KG1 (cell line): ENCODE measurements at regions not wholly inside any gene's neighbourhood (a gene's known extent, or its start where the extent isn't known, plus 50 kb on each side); places are given as distances from the start of the nearest gene placed in this dataset.
"Not testable (repeated sequence)": the region's sequence is repeated elsewhere in the genome, so short reads cannot be mapped to it uniquely, and the experiment has no call there.

Experiments
- DNase-seq: peaks from one replicate; lab custom pipeline; 2025; lab: John Stamatoyannopoulos, UW

DNA sequence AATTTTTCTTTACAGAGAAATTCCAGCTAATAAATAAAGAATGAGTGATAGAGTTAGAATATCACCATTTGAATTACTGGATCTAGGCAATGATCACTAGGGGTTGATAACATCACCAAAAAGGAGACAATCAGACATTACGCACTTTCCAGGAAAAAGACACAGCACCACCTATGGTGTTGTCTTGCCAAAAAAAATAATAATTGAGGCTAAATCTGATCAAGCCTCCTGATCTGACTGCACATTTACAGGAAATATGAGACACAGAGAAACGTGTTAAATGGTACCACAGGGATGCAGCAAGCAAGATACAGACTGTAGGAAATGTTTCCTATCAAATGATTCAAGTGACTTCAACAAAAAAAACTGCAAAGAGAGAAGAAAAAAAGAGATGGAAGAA, 92.8 kb downstream of the EOMES start:
- DNase-seq: no peak

DNA sequence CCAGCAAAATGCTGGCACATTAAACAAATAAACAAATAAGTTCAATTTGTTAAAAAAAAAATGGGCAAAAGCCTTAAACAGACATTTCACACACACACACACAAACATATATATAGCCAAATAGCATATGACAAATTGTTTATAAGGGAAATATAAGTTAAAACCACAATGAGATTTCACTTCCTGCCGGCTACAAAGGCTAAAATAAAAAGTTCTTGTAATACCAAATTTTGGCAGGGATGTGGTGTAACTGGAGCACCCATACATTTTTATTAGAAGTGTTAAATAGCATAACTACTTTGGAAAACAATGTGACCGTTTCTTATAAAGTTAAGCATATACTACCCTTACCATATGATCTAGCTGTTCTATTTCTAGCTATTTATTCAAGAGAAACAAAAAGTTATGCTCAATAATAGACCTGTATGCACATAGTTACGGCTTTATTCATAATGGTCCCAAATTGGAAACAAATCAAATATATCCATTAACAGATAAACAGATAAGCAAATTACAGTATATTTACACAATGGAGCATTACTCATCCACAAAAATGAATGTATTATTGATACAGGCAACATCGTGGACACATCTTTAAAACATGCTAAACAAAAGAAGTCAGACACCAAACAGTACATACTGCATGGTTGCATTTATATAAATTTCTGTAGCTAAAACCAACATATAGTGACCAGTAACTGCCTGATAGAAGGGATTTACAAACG, 93.9 kb downstream of the EOMES start:
- DNase-seq: no peak

DNA sequence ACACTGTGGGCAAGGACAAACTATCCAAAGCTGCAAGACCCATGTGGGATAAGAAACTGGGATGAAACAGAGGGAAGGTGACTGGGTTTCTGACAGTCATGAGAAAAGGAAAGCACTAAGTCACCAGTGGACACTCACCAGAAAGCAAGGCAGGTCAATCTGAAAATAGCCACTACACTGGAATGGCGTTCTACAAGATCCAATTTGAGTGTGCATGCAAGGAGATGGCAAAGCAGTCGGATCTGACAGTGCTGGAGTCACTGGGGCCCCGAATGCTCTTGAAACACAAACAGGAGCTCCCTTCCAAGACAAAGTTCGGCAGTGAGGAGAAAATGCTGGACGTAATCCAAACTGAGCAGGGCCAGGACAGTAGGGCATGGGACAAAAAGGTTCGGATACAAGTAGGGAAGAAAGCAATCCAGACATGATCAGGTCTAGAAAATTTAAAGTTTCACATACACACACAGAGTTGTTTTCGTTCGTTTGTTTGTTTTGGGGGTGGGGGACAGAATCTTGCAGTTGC, 95.5 kb downstream of the EOMES start:
- no peak for DNase-seq

DNA sequence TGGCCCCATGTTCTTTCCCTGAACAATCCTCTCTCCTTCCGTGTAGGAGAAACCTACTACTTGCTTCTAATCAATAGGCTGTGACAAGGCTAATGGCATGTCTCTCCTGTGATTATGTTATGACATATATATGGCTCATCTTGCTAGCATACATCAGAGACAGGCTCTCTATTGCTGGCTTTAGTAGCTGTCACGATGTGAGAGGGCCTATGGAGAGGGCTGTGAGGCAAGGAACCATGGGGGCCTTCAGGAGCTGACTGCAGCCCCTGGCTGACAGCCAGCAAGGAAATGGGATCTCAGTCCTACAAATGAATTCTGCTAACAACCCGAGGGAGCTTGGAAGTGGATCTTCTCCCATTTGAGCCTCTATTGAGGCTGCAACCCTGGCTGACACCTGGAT, 96.3 kb downstream of the EOMES start:
- DNase-seq: no peak

GRCh38 chr3:27623085-27623753, 98.9 kb downstream of the EOMES start:
- DNase-seq: no peak

DNA sequence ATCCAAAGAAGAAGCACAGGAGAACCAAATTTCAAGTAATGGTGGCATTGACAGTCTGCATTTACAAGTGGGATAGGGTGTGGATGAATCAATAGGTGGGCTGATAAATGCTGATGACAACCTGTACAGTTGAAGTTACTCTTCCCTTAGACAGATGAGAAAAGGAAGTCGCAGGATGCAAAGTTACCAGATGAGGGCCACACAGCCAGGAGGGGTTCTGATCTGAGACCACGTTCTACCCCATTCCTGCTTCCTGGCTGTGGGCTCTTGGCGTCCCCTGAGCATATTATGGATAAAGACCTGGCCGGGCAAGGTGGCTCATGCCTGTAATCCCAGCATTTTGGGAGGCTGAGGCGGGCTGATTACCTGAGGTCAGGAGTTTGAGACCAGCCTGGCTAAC, 104.6 kb downstream of the EOMES start:
- DNase-seq: no peak

GRCh38 chr3:27616031-27616430, 106.1 kb downstream of the EOMES start:
- DNase-seq: no peak

- DNase-seq: no peak
These were observed 106.6 kb downstream of the EOMES start for GRCh38 chr3:27615555-27615954.

GRCh38 chr3:27614592-27614991, 107.5 kb downstream of the EOMES start:
- no peak for DNase-seq

GRCh38 chr3:27613846-27614500, 108.2 kb downstream of the EOMES start:
- no peak for DNase-seq

DNA sequence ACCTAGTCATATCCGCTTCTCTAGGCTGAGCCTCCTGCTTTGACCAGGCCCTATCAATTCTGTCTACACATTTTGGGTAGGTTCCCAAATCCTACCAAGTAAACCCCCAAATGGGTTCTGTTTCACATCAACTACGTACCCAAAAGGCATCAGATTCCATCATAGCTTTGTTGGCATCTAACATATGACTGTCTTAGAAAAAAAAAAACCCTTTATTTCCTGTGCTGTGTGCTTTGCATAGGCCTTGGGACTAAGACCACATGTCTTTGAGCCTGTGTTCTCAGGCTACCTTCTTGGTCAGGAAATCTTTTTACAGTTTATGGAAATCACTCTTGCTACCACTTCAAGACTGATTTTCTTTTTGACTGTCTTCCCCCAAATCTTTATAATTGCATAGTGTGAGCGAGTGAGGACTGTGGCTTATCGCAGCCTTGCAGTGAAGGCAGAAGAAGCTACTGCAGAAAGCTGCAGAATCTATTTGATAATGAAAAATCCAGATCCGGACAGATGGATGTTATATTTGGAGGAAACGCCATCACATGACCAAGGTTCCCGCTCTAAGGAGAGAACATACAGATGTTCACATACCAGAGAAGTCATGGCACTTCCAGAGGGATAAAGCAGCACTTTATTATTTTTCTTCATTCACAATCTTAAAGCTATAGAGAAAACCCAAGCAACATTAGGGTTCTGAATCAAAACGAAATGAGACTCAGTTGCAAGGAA, 111.2 kb downstream of the EOMES start:
- DNase-seq: no peak

DNA sequence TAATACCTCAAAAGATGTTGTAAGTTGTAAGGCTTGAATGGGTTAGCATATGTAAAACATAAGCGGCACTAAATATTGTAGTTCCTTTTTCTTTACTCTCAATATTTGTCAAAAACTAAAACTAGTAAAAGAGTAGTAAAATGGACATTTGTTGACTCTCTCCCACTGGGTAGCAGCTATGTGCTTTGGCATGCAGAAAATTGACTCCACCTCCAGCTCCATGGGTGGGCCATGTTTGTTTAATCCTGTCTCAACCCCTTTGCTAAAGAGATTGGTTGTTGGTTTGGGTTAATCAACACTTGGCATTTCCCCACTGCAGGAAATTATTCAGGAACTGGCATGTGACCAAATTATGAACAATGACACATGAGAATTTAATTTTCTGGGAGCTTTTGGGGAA, 114.8 kb downstream of the EOMES start:
- no peak for DNase-seq

DNA sequence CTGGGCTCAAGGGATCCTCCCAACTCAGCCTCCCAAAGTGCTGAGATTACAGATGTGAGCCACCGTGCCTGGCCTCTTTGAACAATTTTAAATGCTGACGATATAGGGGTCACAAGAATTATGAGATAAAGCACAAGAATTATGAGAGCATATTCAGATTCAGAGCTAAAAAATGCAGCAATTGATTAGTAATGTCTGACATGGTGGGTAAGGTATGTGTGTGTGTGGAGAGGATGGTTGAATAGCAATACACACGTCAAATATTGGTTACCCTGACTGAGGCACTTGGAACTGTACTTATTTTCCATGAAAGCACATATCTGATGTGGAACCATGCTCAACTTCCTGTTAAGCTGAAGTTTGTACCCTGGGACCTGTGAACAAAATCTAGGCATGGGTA, 115.6 kb downstream of the EOMES start:
- DNase-seq: no peak

GRCh38 chr3:27601311-27601710, 117.1 kb upstream of the SLC4A7 start:
- not testable (repeated sequence) for DNase-seq

GRCh38 chr3:27599741-27600140, 115.6 kb upstream of the SLC4A7 start:
- not testable (repeated sequence) for DNase-seq

DNA sequence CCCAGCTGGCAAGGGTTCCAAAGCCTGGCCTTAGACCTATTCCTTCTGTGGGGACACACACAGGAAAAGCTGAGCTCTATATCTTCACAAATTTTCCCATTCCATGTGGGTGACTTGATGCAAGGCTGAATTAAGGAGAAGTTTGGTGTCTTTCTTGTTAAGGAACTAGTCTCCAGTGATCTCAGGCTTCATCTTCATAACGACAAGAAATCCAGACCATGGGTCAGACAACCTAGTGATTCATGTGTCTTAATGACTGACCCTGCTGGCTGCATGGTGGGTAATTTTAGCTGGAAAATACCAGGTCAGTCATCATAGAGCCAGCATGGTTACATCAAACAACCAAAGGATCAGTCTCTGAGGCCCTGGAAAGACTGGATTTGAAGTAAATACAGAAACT, 112.7 kb upstream of the SLC4A7 start:
- DNase-seq: no peak

GRCh38 chr3:27596334-27596841, 112.2 kb upstream of the SLC4A7 start:
- DNase-seq: peak; percentile 65

- no peak for DNase-seq
These were observed 110.0 kb upstream of the SLC4A7 start for GRCh38 chr3:27594096-27594690.

DNA sequence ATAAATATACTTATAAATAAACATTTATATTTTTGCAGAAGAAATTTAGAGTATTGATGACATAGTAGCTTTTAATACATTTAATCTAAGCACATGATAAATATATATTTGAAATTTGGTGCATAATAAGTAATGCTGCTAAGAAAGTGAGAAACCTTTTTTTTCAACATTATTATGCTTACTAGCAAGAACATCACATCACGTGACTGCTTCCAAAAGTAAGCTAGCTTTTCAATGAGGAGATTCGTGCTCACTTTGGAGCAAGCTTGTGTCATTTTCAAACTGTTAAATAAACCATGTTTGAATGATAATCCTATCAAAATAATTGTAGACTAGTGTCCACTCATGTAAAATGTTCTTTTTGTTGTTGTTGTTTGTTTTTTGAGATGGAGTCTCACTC, 109.0 kb upstream of the SLC4A7 start:
- no peak for DNase-seq

DNA sequence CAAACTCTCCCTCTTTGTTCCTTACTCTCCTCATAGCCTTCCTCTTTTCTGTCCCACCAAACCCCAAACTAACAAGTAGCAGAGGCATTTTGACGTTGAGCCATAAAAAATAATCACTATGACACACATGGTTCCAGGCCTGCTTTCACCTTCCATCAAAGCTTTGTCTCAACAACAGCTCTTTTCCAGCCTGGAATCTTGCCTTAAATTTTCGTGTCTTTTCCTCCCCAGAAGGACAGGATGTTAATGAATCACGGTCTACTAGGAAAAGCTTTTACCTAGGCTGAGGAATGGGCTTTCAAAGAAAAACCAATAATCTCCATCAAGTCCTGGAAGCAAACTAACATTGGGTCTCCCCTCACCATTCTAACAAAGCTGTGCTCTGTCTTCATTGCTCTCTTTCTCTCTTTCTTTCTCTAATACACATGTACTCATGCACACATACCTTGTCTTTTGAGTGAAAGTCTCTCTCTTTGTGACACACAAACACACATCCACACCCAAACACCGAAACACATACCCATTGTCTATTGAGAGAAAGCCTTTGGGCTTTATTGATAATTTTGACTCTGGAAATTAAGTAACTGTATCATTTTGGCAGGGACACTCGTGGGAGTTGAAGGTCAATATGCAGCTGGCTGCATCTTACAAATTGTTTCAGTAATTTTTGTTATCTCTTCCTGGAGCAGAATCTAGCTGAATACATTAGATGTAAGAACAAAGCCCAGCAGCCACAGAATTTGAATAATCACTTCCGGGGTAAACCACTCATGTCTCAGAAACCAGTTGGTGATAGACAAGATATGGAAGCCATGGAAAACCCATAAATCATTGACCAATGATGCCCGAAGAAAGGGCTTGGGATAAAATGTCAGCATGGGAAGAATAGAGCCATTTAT, 107.4 kb upstream of the SLC4A7 start:
- no peak for DNase-seq
